ENCODE measurements at regions not wholly inside any gene's neighbourhood (a gene's known extent, or its start where the extent isn't known, plus 50 kb on each side); places are given as distances from the start of the nearest gene placed in this dataset.

DNA sequence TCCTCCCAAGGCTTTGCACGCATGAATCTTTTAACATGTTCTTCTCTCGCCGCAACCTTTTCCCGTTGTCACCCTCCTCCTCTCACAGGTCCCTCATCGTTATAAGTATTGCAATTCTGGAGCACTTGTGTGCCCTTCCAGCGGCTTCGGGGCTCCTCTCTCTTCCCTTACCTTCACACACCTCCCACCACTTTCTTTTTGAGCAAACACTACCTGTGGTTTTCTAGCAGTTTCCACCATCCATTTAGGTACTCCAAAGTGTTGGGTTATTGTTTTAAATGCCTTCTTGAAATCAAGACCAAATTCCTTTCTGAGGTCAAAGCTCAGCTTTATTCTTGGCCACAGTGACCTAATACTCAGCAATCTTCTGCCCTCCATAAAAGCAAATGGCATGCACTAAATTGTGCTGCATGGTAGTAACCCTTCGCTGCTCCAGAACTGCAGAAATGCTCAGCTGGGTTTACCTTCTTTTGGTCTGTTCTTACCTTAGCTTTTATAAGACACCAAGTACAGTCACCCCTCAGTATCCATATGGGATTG is 472.4 kb downstream of the SETD4 start:
- TF ChIP-seq POLR2AphosphoS5 (IDR thresholded peaks at IDR 0.05; ENCODE audit: low read depth, low read length) (no peak), CTCF (IDR thresholded peaks at IDR 0.05) (no peak), TCF7L2 (IDR thresholded peaks at IDR 0.05; ENCODE audit: low read depth, low read length) (no peak)
